ENCODE measurements at regions not wholly inside any gene's neighbourhood (a gene's known extent, or its start where the extent isn't known, plus 50 kb on each side); places are given as distances from the start of the nearest gene placed in this dataset.

DNA sequence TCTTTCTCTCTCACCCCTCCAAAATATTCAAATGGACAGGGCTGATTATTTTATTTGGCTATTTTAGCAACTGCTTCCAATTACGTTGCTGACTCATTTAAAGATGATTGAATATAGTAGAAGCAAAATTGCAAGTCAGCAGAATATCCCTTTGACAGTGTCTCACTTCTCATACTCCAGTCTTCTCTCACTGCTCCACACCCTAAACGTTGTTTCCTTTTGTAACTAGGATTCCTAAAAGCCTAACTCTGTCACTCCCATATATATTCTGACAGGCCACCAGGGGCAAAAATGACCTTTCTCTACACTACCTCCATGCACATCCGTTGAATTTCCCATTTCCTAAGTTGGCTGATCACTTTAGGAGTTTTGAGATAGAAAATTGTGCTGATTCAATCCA is 351.1 kb downstream of the RND3 start:
- DNase-seq (ENCODE audit: low read depth, low spot score) = no peak
- in situ Hi-C loops (cut with HindIII; ENCODE audit: low pct_unique_long_range_greater_than_20kb, low sequenced_read_pairs) (no loop called here), intact Hi-C loops (cut with micrococcal nuclease; ENCODE audit: unreplicated experiment) (no loop called here)
- no peak for TF ChIP-seq TCF7L2 (IDR thresholded peaks at IDR 0.05; ENCODE audit: low read depth, low read length)
- ChIA-PET POLR2A (no interaction called here), CTCF (no interaction called here)
- Histone ChIP-seq H3K4me1 (ENCODE audit: control insufficient read depth, insufficient read depth, low read length) (peaks cover 17% of the 10 kb centered on the region; the same call in 1 of the 2 replicates), H3K4me3 (ENCODE audit: low read depth in 2 of 2, low read length in 2 of 2) (no peak overlapping the region), H3K27me3 (ENCODE audit: control insufficient read depth, insufficient read depth, low read length) (no peaks in the 10 kb centered on the region), H3K36me3 (ENCODE audit: control insufficient read depth, insufficient read depth, low read length) (no peaks in the 10 kb centered on the region), H3K9me3 (ENCODE audit: control insufficient read depth, insufficient read depth, low read depth, low read length) (no peaks in the 10 kb centered on the region), H3K27ac (ENCODE audit: low read length) (peak overlapping the region; percentile 26; the same call in 1 of the 2 replicates)
- ATAC-seq = no peak
- BruUV-seq (replicated peaks) = no TSS peak

DNA sequence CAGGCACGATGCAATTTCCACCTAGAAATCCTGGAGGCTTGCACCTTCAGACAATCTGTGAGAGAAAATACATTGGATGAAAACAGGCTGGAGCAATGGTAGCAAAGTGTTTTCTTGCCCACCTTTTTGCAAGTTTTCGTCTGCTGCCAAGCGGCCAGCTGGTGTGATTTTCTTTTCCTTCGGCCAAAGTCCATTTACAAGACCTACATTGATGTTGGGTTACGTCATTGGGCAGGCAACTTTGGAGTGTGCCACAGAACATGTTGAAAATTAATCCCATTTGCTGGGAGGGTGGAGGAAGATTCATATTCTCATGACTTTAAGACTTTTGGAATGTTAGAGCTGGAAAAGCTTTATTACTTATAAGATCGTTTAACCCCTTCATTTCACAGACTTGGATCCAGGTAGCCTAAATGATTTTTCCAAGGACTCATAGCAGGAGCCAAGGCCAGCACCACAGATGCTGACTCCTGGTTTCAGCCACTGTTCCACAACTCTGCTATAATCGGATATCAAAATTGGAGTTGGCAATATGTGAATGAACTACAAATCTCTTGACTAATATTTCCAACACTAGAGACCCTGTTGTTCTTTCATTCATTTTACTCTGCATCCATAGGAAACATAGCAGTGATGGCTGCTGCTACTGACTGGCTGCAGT is 352.1 kb downstream of the RND3 start:
- POLR2A ChIA-PET = no interaction called here
- TF ChIP-seq POLR2AphosphoS5 (IDR thresholded peaks at IDR 0.05; ENCODE audit: low read depth, low read length) (no peak), TCF7L2 (IDR thresholded peaks at IDR 0.05; ENCODE audit: low read depth, low read length) (no peak), SIN3A (IDR thresholded peaks at IDR 0.05; ENCODE audit: borderline replicate concordance, insufficient read depth, low read depth, low read length) (no peak)
- TF ChIP-seq, protein P1, sequence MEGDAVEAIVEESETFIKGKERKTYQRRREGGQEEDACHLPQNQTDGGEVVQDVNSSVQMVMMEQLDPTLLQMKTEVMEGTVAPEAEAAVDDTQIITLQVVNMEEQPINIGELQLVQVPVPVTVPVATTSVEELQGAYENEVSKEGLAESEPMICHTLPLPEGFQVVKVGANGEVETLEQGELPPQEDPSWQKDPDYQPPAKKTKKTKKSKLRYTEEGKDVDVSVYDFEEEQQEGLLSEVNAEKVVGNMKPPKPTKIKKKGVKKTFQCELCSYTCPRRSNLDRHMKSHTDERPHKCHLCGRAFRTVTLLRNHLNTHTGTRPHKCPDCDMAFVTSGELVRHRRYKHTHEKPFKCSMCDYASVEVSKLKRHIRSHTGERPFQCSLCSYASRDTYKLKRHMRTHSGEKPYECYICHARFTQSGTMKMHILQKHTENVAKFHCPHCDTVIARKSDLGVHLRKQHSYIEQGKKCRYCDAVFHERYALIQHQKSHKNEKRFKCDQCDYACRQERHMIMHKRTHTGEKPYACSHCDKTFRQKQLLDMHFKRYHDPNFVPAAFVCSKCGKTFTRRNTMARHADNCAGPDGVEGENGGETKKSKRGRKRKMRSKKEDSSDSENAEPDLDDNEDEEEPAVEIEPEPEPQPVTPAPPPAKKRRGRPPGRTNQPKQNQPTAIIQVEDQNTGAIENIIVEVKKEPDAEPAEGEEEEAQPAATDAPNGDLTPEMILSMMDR (IDR thresholded peaks at IDR 0.05) = no peak
- TF ChIP-seq, protein P2, sequence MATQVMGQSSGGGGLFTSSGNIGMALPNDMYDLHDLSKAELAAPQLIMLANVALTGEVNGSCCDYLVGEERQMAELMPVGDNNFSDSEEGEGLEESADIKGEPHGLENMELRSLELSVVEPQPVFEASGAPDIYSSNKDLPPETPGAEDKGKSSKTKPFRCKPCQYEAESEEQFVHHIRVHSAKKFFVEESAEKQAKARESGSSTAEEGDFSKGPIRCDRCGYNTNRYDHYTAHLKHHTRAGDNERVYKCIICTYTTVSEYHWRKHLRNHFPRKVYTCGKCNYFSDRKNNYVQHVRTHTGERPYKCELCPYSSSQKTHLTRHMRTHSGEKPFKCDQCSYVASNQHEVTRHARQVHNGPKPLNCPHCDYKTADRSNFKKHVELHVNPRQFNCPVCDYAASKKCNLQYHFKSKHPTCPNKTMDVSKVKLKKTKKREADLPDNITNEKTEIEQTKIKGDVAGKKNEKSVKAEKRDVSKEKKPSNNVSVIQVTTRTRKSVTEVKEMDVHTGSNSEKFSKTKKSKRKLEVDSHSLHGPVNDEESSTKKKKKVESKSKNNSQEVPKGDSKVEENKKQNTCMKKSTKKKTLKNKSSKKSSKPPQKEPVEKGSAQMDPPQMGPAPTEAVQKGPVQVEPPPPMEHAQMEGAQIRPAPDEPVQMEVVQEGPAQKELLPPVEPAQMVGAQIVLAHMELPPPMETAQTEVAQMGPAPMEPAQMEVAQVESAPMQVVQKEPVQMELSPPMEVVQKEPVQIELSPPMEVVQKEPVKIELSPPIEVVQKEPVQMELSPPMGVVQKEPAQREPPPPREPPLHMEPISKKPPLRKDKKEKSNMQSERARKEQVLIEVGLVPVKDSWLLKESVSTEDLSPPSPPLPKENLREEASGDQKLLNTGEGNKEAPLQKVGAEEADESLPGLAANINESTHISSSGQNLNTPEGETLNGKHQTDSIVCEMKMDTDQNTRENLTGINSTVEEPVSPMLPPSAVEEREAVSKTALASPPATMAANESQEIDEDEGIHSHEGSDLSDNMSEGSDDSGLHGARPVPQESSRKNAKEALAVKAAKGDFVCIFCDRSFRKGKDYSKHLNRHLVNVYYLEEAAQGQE (IDR thresholded peaks at IDR 0.05; ENCODE audit: insufficient read depth in 1 of 2, low read depth in 2 of 2, low read length in 1 of 2) = no peak
- CTCF ChIA-PET = no interaction called here
- no peaks in the 10 kb centered on the region for H3K9me3 ChIP-seq (ENCODE audit: control insufficient read depth, insufficient read depth, low read depth, low read length)
- no peaks in the 10 kb centered on the region for H3K27me3 ChIP-seq (ENCODE audit: control insufficient read depth, insufficient read depth, low read length)
- intact Hi-C loops (cut with micrococcal nuclease; ENCODE audit: unreplicated experiment) = no loop called here
- DNase-seq (ENCODE audit: low read depth, low spot score) (no peak), ATAC-seq (no peak)
- no peak overlapping the region for H3K4me3 ChIP-seq (ENCODE audit: low read depth in 2 of 2, low read length in 2 of 2)
- in situ Hi-C loops (cut with HindIII; ENCODE audit: low pct_unique_long_range_greater_than_20kb, low sequenced_read_pairs) = no loop called here
- peak overlapping the region; percentile 26; the same call in 1 of the 2 replicates for H3K27ac ChIP-seq (ENCODE audit: low read length)
- no peaks in the 10 kb centered on the region for H3K36me3 ChIP-seq (ENCODE audit: control insufficient read depth, insufficient read depth, low read length)
- no TSS peak for BruUV-seq (replicated peaks)
- H3K4me1 ChIP-seq (ENCODE audit: control insufficient read depth, insufficient read depth, low read length) = peaks cover 14% of the 10 kb centered on the region; the same call in 1 of the 2 replicates

DNA sequence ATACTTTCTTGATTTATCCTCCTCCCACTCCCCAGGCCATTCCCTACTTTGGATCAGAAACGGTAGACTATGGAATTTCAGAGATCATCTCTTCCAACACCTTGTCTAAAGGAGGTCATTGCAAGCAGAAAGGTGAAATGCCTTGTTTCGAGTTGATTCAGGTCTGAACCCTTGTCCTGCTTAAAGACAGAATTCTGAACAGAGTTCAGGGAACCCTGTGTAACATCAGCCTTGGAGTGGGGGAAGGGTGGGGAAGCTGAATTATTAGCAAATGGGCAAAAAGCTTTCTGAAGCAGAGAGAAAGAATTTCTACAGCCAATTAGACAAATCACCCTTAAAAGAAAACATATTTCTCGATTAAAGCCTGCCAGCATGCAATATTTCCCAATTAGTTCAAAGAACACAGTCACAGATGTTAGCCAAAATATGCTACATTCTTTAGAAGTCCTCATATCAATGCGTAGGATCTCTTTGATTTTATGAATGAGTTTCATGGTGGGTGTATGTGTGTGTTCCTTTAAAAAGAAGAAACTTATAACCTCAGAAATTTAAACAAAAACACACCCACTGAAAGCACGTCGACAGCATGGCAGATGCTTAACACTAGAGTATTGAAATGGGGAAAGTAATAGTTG is 353.1 kb downstream of the RND3 start:
- no peak for ATAC-seq
- TF ChIP-seq TCF7L2 (IDR thresholded peaks at IDR 0.05; ENCODE audit: low read depth, low read length) (no peak), POLR2AphosphoS5 (IDR thresholded peaks at IDR 0.05; ENCODE audit: low read depth, low read length) (no peak), SIN3A (IDR thresholded peaks at IDR 0.05; ENCODE audit: borderline replicate concordance, insufficient read depth, low read depth, low read length) (no peak)
- TF ChIP-seq, protein P2 (IDR thresholded peaks at IDR 0.05; ENCODE audit: insufficient read depth in 1 of 2, low read depth in 2 of 2, low read length in 1 of 2) = no peak
- TF ChIP-seq, protein P1 (IDR thresholded peaks at IDR 0.05) = no peak
- no peaks in the 10 kb centered on the region for H3K27me3 ChIP-seq (ENCODE audit: control insufficient read depth, insufficient read depth, low read length)
- in situ Hi-C loops (cut with HindIII; ENCODE audit: low pct_unique_long_range_greater_than_20kb, low sequenced_read_pairs) (no loop called here), intact Hi-C loops (cut with micrococcal nuclease; ENCODE audit: unreplicated experiment) (no loop called here)
- CTCF ChIA-PET = no interaction called here
- H3K9me3 ChIP-seq (ENCODE audit: control insufficient read depth, insufficient read depth, low read depth, low read length) = no peaks in the 10 kb centered on the region
- no TSS peak for BruUV-seq (replicated peaks)
- H3K27ac ChIP-seq (ENCODE audit: low read length) = peak overlapping the region; percentile 18
- DNase-seq (ENCODE audit: low read depth, low spot score) = no peak
- H3K4me1 ChIP-seq (ENCODE audit: control insufficient read depth, insufficient read depth, low read length) = peaks cover 20% of the 10 kb centered on the region
- no peaks in the 10 kb centered on the region for H3K36me3 ChIP-seq (ENCODE audit: control insufficient read depth, insufficient read depth, low read length)
- no peak overlapping the region for H3K4me3 ChIP-seq (ENCODE audit: low read depth in 2 of 2, low read length in 2 of 2)
- POLR2A ChIA-PET = no interaction called here
